ENCODE measurements at regions not wholly inside any gene's neighbourhood (a gene's known extent, or its start where the extent isn't known, plus 50 kb on each side); places are given as distances from the start of the nearest gene placed in this dataset.
"Not testable (repeated sequence)": the region's sequence is repeated elsewhere in the genome, so short reads cannot be mapped to it uniquely, and the experiment has no call there.

- DNase-seq (ENCODE audit: low read depth in 3 of 3), result no peak
Observed at GRCh38 chr5:116750631-116751580, 176.3 kb upstream of the SEMA6A start.

DNA sequence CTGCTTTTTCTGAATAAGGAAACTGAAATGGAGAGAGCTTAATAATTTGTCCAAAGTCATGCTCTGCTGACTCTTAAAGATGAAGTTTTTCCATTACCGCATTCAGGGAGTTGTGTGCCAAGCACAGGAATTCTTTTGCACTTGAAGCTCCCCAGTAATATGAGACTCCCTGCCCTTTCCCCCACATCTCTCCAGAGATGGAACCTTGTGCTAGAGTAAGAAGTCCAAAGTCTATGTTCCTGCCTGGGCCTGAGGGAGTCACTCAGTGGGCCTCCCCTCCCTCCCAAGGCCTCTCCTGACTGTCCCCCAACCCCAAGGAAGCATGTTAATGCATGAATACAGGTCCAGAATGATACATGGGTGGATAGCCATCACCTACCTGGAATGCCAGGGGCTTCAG lies 173.3 kb upstream of the SEMA6A start:
- no peak for DNase-seq (ENCODE audit: low read depth in 3 of 3)

GRCh38 chr5:116746668-116747067 lies 172.0 kb upstream of the SEMA6A start:
- DNase-seq (ENCODE audit: low read depth in 3 of 3), result no peak

DNA sequence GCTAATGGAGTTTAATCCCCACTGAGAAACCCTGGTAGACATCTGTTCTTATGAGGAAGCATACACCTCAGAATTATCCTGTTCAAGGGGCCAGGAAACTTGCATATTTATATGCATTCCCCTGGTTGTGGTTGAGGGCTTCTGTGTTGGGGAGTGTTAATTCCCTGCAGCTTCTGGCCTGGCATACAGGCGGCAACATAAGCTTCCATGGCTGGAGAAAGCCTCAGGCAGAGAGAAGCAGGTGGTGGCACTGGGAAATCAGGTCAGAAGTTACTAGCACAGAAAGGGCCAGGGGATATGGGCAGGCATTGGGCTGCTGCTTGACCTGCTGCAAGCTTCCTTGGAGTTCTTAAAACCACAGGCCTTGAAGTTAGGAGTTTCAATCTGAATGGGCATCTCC lies 166.1 kb upstream of the SEMA6A start:
- no peak for DNase-seq (ENCODE audit: low read depth in 3 of 3)

- no peak for DNase-seq (ENCODE audit: low read depth in 3 of 3)
Observed at GRCh38 chr5:116739571-116739970, 164.9 kb upstream of the SEMA6A start.

DNA sequence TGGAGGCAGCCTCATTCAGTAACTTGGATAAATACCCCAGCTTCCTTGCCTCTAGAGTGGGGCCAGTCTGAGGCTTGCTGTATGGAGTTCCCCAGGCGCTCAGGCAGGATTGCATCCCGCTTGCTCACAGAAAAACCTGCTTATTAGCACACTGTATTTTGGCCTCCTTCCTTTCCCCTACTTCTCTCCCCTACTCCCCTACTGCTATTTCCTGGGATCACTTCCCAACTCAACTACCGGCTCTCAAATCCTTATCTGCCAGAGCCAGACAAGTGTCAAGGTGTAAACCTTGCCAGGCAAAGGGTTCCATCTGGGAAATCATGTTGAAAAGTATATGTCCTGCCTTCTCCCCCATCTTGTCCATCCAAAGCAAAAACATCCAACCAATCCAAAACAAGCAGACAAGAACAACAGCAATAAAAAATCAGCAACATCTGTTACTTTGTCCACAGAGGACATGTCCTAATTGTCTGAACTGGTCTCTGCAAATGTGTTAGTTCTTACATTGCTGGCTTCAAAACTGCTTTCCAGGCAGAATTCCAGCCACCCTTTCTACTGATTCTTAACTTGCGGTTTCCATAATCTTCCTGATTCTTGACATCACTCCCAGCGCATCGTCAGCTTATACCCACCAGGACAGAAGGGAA lies 164.1 kb upstream of the SEMA6A start:
- no peak for DNase-seq (ENCODE audit: low read depth in 3 of 3)

DNA sequence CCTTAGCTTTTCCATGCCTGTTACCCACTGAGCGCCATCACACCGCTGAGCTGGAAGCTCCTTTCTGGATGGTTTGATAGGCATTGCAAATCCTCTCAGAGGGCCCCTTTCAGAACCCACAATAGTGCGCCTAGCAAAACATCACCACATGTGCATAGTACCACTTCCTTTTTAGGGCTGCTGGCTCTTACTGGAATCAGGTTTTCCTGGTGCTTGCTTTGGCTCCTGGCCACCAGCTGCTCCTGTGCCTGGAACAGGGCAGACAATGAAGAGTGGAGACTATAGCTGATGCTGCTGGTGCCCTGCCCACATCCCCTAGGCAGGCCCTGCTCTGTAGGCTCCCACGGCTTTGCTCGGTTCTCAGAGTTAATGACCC lies 163.6 kb upstream of the SEMA6A start:
- no peak for DNase-seq (ENCODE audit: low read depth in 3 of 3)

- DNase-seq (ENCODE audit: low read depth in 3 of 3), result no peak
Observed at GRCh38 chr5:116736671-116737070, 162.0 kb upstream of the SEMA6A start.

DNA sequence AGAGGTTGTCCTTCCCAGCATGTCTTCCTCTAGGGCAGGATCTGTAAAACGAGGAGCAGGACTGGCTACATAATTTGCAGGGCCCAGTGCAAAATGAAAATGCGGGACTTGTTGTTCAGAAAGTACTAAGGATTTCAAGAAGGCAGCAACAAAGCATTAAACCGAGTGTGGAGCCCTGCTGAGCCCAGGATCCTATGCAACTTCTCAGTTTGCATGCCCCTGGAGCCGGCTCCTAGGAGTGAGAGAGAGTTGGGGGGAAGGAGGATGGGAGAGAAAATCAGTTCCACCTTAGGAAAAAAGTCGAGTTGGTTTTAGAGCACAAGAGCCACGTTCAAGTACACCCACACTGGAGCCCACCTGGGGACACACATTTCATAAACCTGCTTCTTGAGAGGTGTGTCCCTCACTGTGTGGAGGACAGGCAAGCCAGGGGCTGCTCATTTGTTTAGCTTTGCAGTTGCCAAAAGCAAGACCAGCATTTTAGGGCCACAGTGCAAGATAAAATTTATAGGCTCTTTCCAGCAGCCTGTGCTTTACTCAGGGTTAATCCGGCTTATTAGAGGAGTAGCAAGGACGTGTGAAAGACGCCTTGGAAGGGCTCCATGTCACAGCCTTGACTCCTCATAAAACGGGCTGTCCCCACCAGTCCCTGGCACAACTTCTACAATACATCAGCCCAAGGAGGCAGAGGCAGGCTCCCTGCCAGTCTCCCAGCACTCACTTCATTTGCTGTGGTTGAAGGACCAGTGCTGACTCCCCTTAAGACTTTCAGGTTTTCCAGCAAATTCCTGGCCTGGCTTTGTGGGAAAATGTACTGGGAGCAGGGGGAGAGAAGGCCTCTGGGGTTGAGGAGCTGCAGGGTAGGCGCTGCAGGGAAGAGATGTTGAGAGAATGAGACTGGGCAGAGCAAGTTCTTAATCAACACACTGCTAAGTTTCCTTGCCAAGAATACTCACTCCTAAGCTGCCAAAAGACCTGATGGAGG lies 159.7 kb upstream of the SEMA6A start:
- DNase-seq (ENCODE audit: low read depth in 3 of 3), result no peak

DNA sequence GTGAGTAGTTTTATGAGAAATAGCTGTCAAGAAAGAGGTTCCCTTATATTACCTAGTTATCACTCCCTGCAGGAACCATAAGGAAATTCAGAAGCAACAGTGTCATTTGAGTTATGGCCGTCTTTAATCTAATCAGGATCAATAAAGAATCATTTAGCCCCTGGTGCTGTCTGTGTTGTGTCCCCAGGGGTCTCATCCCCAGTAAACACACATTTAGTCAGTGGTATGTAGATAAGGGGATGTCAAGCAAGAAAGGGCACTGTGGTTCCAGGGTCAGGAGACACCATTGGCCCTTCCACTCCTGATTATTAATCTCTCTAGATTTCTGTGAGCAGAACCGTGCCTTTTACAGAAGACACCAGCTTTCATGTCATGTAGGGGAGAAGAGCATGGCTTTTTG lies 158.0 kb upstream of the SEMA6A start:
- DNase-seq (ENCODE audit: low read depth in 3 of 3), result no peak

GRCh38 chr5:116731432-116731831 lies 156.8 kb upstream of the SEMA6A start:
- DNase-seq (ENCODE audit: low read depth in 3 of 3), result no peak

DNA sequence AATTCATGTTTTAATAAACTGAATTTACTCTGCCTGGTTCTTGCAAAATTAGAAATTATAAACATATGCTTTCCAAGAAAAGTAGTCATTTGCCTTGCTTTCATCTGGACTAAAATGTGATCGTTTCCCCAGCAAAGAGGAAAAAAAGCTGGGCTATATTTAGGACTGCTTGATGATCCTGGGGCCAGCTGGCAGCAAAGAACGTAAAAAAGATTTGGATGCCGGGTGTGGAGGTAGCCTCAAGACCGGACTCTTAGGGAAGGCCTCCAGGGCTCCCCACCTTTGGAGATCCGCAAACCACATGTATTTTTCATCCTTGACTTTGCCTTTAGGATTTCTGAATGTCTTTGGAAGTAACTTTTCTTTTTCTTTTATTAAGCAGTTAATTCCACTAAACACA lies 156.1 kb upstream of the SEMA6A start:
- DNase-seq (ENCODE audit: low read depth in 3 of 3), result no peak

DNA sequence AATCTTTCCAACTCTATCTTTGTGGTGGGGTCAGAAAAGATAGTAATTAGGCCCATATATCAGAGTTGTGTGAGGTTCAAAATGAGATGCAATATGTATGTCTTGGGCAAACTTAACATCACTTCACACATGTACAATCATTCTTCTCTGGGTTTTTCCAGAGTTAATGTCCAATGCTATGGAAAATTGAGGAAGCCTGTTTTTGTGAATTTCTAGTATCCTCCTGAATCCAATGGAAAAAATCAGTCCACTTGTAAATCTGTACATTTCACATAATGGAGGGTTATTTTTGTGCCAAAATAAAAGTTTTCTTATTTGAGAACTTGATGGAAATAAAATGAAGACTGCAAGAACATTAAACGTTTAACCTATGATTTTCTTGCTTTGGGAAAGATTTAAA lies 155.6 kb upstream of the SEMA6A start:
- DNase-seq (ENCODE audit: low read depth in 3 of 3), result no peak

DNA sequence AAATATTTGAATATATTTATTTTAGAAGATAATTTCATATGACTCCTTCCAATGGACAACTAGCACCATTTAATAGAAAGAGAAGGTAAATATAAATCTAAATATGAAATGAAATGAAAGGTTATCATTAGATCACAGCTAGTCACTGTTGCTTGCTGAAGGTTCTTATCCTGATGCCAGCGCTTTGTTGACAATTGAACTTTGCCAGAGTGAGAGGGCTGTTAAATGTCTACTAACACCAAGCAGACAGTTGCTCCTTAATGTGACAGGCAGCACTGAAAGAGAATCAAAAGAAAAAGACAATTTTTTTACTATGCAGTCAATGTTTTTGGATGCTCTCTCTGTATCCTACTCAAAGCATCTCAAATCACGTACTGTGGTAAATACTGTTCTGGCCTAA lies 152.6 kb upstream of the SEMA6A start:
- no peak for DNase-seq (ENCODE audit: low read depth in 3 of 3)

DNA sequence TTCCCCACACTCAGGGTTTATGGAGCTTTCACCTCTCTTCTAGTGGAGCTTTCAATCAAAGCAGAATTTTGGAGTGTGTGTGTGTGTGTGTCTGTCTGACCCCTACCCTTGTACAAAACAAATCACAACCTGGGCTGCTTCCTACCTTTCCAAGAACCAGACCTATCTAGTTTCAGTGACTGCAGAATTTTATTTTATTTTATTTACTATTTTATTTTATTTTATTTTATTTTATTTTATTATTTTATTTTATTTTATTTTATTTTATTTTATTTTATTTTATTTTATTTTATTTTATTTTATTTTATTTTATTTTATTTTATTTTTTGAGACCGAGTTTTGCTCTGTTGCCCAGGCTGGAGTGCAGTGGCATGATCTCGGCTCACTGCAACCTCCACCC lies 151.6 kb upstream of the SEMA6A start:
- not testable (repeated sequence) for DNase-seq (ENCODE audit: low read depth in 3 of 3)

- DNase-seq (ENCODE audit: low read depth in 3 of 3), result no peak
Observed at GRCh38 chr5:116724971-116725370, 150.3 kb upstream of the SEMA6A start.

- DNase-seq (ENCODE audit: low read depth in 3 of 3), result no peak
Observed at GRCh38 chr5:116722651-116723050, 148.0 kb upstream of the SEMA6A start.

GRCh38 chr5:116719106-116719505 lies 144.5 kb upstream of the SEMA6A start:
- no peak for DNase-seq (ENCODE audit: low read depth in 3 of 3)

GRCh38 chr5:116718317-116718716 lies 143.7 kb upstream of the SEMA6A start:
- no peak for DNase-seq (ENCODE audit: low read depth in 3 of 3)

DNA sequence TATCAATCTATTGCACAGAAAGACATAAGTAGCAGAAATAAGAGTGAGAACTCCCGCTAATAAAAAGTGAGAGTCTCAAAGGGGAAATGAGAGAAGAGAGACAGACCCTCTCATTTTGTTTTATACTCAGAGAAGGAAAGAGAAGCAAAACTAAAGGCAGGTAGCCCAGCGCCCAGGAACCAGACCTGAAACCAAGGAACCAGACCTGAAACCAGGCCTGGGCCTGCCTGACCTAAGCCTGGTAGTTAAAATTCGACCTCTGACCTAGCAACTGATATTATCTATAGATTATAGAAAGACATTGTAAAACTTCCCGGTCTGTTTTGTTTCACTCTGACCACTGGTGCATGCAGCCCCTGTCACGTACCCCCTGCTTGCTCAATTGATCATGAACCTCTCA lies 134.5 kb upstream of the SEMA6A start:
- no peak for DNase-seq (ENCODE audit: low read depth in 3 of 3)

- DNase-seq (ENCODE audit: low read depth in 3 of 3), result not testable (repeated sequence)
Observed at GRCh38 chr5:116705121-116705519, 130.5 kb upstream of the SEMA6A start.

DNA sequence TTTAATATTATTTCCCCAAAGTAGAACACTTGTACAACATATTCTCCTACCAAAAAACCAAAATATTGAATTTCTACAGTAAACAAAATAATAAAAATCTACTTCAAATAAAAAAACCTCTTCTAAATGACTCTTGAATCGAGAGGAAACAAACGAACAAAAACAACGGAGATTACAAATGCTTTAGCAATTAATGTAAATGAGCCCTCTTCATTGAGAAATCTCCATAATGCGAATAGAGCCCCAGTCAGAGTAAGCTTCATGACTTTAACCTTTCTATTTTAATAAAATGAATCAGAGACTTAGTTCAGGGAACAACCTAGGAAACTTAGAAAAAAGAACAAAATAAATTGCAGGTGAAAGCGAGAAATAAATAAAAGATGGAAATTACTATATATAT lies 129.3 kb upstream of the SEMA6A start:
- DNase-seq (ENCODE audit: low read depth in 3 of 3), result no peak

Data from stimulated activated CD4-positive, alpha-beta T cell treated with anti-CD3 and anti-CD28 coated beads, TNF-alpha, amount 100 ng/mL, for 48 hours (primary cell).